ENCODE measurements at regions not wholly inside any gene's neighbourhood (a gene's known extent, or its start where the extent isn't known, plus 50 kb on each side); places are given as distances from the start of the nearest gene placed in this dataset.

GRCh38 chr6:104252276-104252675, 607.4 kb downstream of the HACE1 start:
- TF ChIP-seq POLR2AphosphoS5 (IDR thresholded peaks at IDR 0.05) (no peak), CTCF (IDR thresholded peaks at IDR 0.05) (no peak), EP300 (IDR thresholded peaks at IDR 0.05) (no peak)
